HG02970 (cell line): ENCODE measurements at regions not wholly inside any gene's neighbourhood (a gene's known extent, or its start where the extent isn't known, plus 50 kb on each side); places are given as distances from the start of the nearest gene placed in this dataset.

ENCODE experiments used
- ATAC-seq: cut with Tn5 transposase; IDR thresholded peaks from one replicate; pipeline ENCODE4 v1.9.1; 2021; ENCODE audit warnings: mild to moderate bottlenecking, moderate library complexity, moderate number of reproducible peaks; ENCODE audit not compliant: unreplicated experiment, low FRiP score

- ATAC-seq: no peak
Observed at GRCh38 chr2:57947398-57947797, 99.2 kb upstream of the VRK2 start.

- no peak for ATAC-seq
Observed at GRCh38 chr2:57954020-57954419, 92.6 kb upstream of the VRK2 start.

- ATAC-seq: no peak
Observed at GRCh38 chr2:57957238-57957637, 89.4 kb upstream of the VRK2 start.

- ATAC-seq: no peak
Observed at GRCh38 chr2:57959390-57959789, 87.2 kb upstream of the VRK2 start.

- no peak for ATAC-seq
Observed at GRCh38 chr2:57962861-57963260, 83.7 kb upstream of the VRK2 start.

GRCh38 chr2:57965219-57965618, 81.4 kb upstream of the VRK2 start:
- no peak for ATAC-seq

- no peak for ATAC-seq
Observed at GRCh38 chr2:57965961-57966360, 80.6 kb upstream of the VRK2 start.

- no peak for ATAC-seq
Observed at GRCh38 chr2:57973621-57974186, 72.9 kb upstream of the VRK2 start.

GRCh38 chr2:57979158-57979557, 67.4 kb upstream of the VRK2 start:
- no peak for ATAC-seq

GRCh38 chr2:57981083-57981768, 65.4 kb upstream of the VRK2 start:
- no peak for ATAC-seq

GRCh38 chr2:57987835-57988573, 58.6 kb upstream of the VRK2 start:
- ATAC-seq: no peak

- ATAC-seq: no peak
Observed at GRCh38 chr2:57990118-57990725, 56.4 kb upstream of the VRK2 start.
